Limb (tissue), 2 donors: ENCODE measurements at regions not wholly inside any gene's neighbourhood (a gene's known extent, or its start where the extent isn't known, plus 50 kb on each side); places are given as distances from the start of the nearest gene placed in this dataset.
"Not testable (repeated sequence)": the region's sequence is repeated elsewhere in the genome, so short reads cannot be mapped to it uniquely, and the experiment has no call there.

Experiments used
- DNase-seq, 2 donors: peaks; one replicate each; pipeline ENCODE4 v3.0.0-alpha.2; 2016; ENCODE audit errors: extremely low spot score in 2 of 2

DNA sequence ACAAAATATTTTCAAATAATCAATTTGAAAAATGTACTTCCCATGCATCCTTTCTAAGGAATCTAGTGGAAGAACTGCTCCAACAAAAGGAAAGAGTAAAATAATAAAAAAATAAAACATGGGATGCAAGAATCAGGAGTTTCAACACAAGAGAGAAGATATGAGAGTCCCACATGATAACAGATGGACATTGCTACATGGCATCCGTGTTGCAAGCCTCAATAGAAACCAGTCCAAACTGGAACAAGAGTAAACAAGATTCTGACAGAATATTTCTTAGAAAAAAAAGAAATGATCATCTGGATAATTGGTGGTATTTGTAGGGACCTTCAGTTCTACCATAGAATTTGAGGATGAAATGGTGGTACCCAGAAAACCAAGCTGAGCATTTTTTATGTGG, 186.8 kb downstream of the FRK start:
- no peak for DNase-seq

GRCh38 chr6:115870464-115870863, 190.2 kb downstream of the FRK start:
- no peak for DNase-seq

DNA sequence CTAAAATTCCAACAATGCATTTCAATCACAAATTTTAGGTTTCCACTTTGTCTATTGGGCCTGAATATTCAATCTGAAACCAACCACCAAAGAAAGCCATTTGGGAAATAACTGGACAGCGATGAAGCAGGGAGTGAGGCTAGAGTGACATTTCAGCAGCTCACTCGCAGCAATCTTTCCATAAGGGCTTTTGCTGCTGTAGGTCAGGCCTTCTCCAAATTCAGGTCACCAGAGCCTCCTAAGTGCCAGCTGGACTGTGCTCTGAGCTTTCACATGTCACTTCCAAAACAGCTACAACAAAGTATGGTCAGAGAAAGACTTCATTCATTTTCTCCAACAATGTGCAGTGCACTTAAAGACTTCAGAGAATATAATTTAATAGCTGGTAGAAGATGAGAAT, 194.8 kb downstream of the FRK start:
- no peak for DNase-seq

DNA sequence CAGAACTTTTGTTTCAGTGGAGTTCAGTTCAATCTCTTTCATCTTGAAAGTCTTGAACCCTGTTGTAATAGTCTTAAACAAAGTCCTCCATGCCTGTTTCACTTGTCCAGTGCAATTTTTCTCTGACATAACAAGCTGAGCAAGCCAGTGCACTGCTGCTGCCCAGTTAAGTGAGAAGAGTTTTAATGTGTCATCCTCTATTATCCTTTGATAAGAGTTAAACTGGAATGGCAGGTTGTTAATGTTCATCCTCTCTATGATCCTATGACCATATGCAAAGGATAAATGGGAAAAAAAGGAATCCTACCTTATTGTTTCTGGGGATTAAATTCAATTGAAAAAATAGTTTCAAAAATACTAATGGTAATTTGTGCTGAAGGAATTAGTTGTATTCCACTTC, 197.5 kb downstream of the FRK start:
- DNase-seq, result no peak

DNA sequence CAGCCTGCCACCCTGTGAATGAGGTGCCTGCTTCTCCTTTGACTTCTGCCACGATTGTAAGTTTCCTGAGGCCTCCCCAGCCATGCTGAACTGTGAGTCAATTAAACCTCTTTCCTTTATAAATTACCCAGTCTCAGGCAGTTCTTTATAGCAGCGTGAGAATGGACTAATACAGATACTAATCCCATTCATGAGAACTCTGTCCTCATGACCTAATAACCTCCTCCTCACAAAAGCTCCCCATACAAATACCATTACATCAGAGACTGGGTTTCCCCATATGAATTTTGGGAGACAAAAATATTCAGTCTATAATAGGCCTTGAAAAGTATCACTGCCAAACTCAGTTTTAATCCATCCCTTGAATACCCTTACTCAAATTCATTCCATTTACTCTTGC, 199.0 kb downstream of the FRK start:
- DNase-seq, result not testable (repeated sequence)

- DNase-seq, result not testable (repeated sequence)
Observed at GRCh38 chr6:115859577-115859976, 201.1 kb downstream of the FRK start.

GRCh38 chr6:115854866-115855665, 205.6 kb downstream of the FRK start:
- no peak for DNase-seq

DNA sequence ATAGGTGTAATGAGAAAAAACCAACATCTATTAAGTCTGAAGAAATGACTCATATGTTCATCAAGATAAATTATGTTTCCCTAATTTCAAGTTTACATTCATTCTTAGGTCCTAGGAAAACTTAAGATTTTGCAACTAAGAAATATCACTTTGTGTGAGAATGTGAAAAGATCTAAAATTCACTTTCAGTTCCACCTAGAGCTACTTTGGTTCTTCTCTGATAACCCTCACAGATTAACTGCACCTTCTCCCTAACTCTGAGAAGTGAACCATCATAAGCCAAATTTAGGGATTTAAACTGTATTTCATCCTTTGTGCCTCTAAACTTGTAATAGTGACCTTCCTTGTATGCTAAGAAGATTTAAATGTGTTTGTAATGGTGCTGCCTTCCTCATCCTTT, 213.0 kb downstream of the FRK start:
- no peak for DNase-seq

GRCh38 chr6:115843945-115844344, 216.7 kb downstream of the FRK start:
- no peak for DNase-seq

DNA sequence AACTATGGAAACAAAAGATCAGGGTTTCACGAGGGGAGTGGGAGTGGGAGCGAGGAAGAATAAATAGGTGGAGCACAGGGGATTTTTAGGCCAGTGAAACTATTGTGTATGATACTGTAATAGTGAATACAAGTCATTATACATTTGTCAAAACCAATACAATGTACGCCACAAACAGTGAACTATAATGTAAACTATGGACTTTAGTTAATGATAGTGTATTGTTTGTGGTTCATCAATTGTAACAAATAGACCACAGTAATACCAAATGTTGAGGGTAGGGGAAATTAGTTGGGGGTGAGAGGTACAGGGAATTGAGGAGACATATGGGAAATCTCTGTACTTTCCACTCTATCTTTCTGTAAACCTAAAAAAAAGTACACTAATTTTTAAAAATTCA, 218.4 kb downstream of the FRK start:
- no peak for DNase-seq

DNA sequence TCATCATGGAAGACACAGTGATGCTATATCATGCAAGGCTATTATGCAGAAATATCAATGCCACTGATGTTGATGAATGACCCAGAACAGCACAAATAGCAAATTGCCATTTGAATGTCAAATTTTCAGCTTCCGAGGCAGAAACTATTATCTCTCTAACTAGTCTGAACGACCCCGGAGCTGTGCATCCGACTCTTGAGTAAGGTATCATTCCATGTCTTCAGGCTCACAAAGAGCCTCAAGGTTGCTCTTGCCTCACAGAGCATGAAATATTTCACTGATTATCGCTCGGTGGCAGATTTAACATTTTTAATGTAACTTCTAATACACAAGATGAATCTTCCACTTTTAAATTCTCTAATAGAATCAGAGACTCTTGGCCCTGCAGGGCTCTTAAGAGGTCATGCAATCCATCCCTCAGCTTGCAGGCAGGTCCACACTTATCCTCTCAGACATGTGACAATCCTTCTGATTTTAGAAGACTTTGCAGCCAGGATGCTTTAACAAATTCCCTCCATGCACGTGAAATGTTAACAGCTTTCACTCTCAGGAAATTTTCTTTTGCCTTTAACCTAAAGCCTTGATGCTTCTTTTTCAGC, 221.0 kb downstream of the FRK start:
- no peak for DNase-seq

DNA sequence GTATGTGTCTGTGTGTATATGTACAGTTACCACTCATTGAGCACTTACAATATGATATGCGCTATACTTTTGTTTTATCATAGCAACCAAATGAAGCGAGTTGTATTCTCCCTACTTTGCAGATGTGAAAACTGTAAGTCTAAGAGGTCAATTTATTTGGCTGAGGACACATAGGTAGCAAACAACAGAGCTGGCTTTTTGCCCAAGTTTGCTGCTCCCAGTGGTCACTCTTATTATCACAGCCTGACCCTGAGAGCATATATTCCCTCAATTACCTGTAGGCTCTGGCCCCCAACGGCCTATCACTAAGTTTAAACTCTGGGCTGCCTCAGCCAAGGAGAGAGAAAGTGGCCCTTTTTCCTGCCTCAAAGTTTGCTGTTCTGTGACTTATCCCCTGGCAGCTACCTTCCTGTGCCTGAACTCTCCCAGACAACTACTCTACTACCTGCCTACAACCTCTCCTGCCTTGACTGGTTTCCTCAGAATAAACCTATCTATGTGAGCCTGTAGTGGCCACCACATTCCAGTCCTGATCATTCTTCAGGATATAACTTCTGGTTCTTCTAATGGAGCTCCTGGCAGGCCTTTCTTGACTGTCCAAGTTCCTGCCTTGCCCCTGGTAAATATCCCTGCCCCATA, 221.8 kb downstream of the FRK start:
- no peak for DNase-seq

GRCh38 chr6:115838216-115838615, 222.5 kb downstream of the FRK start:
- no peak for DNase-seq

DNA sequence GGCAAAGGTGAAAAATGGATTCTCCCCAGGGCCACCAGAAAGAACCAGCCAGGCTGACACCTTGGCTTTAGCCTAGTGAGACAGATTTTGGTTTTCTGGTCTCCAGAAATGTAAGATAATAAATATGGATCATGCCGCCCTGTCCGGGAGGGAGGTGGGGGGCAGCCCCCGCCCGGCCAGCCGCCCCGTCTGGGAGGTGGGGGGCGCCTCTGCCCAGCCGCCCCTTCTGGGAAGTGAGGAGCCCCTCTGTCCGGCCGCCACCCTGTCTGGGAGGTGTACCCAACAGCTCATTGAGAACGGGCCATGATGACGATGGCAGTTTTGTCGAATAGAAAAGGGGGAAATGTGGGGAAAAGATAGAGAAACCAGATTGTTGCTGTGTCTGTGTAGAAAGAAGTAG, 224.3 kb downstream of the FRK start:
- not testable (repeated sequence) for DNase-seq

DNA sequence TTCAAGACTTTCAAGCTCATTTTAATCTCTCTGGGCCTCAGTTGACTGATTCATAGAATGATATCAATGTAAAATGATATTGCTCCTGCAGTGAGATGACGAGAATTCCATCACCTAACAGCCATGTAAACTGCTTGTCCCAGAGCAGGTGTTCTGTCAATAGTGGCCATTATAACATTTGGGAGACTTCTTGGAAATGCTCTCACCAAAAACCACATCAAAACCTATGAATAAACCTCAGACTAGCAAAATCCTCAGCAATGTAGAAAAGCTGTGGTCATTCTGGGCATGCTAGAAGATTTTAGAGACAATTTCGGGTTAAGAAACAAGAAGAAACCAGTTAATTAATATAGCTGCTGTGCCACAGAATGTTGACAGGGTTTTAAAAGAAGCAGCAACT, 225.4 kb downstream of the FRK start:
- DNase-seq, result no peak

DNA sequence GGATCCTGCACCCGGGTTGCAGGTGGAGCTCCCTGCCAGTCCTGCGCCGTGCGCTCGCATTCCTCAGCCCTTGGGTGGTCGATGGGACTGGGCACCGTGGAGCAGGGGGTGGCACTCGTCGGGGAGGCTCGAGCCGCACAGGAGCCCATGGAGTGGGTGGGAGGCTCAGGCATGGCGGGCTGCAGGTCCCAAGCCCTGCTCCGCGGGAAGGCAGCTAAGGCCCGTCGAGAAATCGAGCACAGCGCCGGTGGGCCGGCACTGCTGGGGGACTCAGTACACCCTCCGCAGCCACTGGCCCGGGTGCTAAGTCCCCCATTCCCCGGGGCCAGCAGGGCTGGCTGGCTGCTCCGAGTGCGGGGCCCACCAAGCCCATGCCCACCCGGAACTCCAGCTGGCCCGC, 226.1 kb downstream of the FRK start:
- DNase-seq, result not testable (repeated sequence)

DNA sequence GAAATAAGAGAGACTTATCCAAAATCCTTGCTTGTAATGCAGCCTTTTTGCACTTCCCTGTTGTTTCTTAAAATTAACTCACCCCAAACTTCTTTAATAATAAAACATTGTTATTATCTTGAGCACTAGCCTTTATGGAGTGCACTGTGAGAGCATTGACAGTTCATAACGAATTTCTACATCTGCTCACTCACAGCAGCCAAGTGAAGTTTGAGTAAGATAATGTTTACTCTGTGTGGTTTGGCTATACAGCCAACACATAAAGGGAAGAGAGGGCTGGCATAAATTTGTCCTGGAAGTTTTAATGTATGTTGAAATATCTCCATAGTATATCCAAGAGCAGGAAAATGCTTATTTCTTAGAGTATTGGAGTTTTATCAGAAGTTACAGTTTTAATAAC, 227.9 kb downstream of the FRK start:
- DNase-seq, result peak in 1 of 2 donors; percentile 38

GRCh38 chr6:115832186-115832585, 228.5 kb downstream of the FRK start:
- DNase-seq, result no peak

DNA sequence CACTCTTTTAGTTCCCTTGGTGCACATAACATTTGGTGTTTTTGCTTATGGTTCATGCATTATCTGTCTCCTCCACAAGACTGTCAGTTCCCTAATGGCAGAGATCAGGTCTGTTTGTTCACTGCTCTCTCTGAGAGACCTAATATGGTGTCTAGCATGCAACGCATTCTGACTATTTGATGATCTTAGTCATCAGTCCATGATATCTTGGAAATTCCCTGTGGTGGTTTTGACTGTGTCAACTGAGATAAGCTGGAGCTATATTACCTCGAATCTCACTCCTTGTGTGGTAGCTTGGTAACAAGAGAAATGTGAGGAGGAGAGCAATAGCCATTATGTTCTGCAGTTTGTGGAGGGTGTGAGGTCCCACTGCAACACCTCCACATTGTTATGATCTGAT, 229.8 kb downstream of the FRK start:
- DNase-seq, result no peak

DNA sequence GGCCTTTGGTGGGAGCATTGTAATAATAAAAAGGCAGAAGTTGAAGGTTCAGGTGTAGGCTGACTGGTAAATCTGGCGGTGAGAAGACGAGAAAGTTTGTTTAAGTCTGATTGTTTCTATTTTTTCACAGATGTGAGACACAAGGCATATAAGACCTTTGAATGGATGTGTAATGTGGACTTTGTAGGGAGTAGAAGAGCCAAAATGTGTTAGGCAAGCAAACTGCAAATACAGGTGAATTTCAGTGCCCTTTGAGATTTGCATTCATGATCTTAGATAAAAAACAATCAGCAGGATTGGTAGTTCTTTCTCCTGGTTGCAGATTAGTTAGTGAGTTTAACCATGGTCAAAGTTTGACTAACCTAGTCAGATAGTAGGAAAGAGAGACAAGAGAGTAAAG, 238.9 kb downstream of the FRK start:
- DNase-seq, result no peak

DNA sequence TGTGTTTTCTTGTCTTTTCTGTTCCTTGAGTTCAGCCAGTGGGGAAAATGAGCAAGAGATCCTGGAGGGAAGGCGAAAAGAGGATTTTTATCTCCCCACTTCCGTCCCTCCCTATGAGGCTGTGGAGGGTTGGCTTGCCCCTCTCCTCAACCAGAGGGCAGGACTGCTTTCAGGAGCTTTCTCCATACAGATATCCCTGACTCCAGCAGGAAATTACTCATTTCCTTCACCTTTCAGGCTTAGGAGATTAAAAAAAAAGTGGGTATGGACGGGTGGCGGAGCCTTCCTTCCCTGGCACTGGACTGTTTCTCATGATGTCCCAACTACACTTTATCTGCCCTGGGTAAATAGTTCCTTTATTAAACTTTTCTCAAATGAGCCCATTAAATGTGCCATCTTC, 241.2 kb downstream of the FRK start:
- no peak for DNase-seq

DNA sequence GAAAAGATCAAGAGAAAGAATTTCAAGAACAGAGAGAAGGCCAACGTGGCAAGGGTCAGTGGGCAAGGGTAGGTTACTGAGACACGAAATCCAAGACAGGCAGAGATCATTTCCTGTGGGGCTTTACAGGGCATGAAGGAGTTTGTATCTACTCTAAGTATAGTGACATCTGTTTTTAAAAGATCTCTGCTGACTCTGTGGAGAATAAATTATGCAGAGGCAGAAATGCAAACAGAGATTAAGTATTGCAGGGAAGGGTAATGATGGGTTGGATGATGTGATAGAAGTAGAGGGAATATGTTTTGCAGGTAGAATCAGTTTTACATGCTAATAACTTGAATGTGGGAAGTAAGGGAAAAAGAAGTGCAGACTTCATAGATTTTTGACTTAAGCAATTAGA, 243.5 kb downstream of the FRK start:
- no peak for DNase-seq

GRCh38 chr6:115814907-115815306, 245.8 kb downstream of the FRK start:
- no peak for DNase-seq
